CD4-positive, alpha-beta T cell treated with Interleukin-6 for 4 hours (primary cell): ENCODE measurements at regions not wholly inside any gene's neighbourhood (a gene's known extent, or its start where the extent isn't known, plus 50 kb on each side); places are given as distances from the start of the nearest gene placed in this dataset.

Experiments
- DNase-seq: peaks from one replicate; pipeline ENCODE4 v3.0.0-alpha.2; 2020; ENCODE audit warnings: mixed read lengths

DNA sequence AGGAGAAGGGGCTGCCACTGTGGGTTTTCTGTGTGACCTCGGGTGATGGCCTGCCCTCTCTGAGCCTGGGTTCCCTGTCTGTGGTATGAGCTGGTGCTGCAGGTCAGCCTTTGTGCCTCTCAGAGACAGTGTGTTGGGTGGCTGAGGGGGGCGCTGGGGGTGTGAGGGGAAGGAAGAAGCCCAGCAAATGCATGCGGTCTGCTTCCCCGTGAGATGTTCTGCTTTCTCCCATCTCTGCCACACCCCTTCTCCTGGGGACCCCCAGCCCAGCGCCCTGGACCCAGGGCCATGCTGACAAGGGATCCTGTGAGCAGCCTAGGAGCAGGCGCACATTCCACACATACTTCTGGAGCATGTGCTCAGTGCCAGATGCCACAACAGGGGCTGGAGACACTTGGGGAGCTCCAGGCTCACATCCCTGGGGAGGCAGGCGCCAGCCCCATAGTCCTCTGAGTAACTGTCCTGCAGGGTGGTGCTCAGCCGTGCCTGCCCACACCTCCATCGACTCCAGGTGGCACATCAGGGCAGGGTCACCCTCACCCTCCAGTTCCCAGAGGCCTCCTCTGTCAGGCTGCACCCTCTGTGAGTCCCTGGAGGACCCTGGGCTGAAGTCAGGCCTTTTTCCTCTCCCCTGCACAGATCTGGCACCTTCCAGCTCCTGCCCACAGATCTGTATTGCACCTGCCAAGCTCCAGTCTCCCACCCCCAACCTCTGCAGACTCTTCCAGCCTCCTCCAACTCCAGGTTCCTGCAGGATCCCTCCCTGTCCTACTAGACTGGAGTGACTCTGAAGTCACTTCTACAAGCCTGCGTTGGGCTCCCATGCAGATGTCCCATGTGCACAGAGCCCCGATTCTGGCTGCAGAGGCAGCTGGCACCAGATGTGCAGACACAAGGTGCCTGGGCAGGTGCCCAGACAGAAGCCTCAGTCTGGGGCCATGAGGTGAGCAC lies 205.6 kb downstream of the KIF26A start:
- DNase-seq: no peak

DNA sequence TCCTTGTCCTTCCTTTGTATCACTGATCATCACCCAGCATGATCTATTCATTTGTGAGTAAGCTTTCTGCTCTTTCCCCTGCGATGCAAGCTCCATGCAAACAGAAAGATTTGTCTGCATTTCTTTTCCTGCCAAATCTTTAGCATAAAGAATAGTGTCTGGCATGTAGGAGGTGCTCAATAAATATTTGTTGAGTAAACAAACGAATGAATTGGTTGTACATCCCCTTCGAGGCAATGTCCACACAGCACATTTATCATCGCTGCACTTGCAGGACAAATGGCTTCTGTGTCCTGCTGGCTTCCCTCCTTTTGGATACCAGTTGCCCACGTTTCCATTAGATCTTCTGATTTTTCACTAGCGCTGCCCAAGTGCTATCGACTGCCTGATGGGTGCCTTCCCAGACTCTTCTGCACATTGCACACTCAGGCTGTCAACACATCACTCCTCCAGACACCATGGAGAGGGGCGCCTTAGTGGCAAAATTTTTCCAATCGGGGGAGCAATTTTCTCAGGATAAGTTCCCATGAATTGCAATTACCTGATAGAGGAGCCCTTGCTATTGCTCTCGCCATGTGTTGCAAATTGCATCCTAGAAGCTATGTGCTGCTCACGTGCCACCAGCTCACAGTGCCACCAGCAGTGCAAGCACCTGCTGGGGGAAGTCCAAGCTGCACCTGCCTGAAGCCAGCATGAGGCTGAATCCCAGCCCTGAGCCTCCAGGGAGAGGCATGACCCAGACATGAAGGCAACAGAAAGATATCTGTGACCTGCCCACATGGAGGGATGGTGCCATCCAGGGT lies 206.6 kb downstream of the KIF26A start:
- no peak for DNase-seq

DNA sequence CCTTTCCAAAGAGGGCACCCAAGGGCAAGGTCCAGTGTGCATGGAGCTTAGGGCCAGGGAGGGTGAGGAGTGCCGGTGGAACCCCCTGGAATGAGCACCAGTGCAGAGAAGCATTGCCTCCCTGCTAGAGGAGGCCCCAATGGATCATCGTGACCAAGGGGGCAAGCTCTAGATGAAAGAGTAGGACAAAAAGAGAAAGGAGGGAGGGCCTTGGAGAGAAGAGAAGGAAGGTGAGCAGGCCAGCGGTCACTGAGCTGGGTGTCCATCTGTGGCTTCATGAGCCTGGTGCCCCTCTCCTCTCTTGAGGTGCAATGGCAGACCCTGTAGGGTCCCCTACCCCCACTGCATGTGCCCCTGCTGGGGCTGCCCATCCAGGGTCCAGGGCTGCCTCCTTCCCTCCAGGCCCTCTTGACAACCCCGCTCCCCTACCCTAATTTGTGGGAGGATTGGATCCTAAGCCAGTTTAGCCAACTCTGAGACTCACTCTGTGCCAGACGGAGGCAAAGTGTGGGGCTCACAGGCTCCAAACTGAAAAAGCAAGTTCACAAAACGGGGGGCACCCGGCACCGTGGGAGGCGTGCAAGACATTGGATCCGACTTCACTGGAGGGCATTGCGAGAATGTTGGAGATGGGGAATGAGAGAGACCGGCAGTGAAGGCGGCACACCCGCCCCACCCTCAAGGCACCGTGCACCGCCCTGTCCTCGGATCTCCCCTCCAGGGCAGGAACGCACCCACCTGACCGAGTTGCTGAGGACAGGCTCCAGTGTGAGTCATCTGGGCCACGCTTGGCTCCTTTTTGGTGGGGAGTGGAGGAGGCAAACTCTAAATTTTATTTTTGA lies 207.5 kb downstream of the KIF26A start:
- no peak for DNase-seq

DNA sequence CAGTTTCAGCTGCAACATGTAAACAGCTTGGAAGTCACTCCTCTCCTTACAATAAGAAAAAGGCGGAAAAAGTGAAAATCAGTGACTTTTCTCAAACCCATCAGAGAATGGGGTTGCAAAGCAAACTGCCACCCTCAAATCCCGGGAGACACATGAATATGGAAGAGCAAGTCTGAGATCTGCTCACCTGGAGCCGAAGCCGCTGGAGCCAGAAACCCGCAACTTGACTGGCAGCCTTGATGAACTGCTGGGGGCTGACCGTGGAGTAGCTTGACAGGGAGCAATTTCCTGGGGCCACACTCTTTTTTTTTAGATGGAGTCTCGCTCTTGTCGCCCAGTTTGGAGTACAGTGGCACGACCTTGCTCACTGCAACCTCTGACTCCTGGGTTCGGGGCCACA lies 208.2 kb downstream of the KIF26A start:
- DNase-seq: no peak

DNA sequence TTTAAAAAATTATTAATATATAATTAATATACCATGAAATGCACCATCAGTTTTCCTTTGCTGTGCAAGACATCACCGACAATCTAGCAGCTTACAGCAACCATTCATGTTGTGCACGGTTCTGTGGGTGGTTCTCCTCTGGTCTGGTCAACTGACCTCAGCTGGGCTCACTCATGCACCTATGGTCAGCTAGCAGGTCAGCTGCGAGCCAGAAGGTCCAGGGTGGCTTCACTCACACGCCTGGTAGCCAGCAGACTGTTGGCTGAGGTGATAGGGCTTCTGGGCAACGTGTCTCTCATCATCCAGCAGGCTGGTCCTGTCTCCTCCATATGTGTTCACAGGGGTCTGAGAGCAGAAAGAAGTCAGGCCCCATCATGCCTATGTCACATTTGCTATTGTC lies 210.4 kb downstream of the KIF26A start:
- DNase-seq: no peak

DNA sequence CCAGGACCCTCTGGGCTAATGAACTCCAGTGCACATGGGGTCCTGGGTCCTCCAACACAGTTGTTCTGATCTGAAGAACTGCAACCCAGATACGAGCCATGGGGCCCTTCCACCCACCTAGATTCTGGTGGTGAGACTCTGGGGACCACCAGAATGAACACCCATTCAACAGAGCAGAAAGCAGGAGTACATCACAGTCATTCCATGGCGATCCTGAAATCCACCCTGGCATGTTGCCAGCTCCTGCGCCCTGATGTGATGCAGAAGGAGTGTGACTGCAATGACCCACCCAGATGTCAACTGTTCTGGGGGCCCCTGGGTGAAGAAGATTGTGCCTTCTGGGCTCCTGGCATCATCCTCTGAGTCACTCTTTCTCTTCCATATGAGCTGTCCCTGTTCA lies 211.6 kb downstream of the KIF26A start:
- DNase-seq: no peak

DNA sequence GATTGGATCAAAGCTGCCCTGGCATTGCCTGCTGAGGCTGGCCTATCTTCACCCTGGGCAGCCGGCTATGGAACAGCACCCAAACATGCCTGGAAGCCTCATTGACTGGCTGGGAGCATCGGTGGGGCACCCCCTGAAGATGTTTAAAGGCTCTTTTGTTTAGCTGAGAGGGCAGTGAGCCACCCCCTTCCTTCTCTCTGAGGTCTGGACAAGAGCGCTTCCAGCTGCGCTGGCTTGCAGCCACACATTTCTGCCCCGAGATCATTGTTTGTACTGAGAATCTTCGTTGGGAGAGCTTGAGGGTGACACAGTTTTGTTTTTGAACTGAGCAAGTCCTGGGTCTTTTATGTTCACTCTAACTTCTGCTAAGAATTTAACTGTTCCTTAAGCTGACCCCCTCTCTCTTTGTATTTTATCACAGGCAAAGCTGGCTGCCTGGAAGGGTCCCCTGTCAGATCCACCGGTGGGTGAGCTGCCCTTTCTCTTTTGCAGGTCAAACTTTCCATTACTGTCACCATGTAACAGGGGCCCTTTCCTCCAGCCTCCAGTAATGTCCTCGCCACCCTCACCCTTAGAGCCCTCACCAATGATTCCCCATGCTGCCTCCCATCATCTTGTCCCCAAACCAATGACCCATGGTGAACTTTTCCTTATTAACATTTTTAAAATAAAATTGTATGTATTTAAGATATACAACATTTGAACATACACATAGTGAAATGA lies 212.2 kb downstream of the KIF26A start:
- DNase-seq: no peak

DNA sequence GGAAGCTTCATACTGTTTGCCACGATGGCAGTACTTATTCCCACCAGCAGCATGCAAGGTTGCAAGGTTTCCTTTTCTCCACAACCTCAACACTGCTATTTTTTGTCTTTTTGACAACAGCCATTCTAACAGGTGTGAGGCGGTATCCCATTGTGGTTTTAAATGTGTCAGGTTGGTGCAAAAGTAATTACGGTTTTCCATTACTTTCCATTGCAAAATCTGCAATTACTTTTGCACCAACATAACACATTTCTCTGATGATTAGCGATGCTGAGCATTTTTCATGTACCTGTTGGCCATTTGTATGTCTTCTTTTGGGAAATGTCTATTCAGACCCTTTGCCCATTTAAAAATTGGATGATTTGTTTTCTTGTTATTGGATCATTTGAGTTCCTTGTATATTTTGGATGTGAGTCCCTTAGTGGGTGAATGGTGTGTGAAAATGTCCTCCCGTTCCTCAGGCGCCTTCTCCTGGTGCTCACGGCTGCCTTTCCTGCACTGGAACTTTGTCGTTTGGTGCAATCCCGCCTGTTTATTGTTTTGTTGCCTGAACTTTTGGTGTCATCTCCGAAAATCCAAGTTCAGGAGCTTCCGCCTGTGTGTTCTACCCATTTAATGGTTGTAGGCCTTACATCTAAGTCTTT lies 213.6 kb downstream of the KIF26A start:
- DNase-seq: no peak

DNA sequence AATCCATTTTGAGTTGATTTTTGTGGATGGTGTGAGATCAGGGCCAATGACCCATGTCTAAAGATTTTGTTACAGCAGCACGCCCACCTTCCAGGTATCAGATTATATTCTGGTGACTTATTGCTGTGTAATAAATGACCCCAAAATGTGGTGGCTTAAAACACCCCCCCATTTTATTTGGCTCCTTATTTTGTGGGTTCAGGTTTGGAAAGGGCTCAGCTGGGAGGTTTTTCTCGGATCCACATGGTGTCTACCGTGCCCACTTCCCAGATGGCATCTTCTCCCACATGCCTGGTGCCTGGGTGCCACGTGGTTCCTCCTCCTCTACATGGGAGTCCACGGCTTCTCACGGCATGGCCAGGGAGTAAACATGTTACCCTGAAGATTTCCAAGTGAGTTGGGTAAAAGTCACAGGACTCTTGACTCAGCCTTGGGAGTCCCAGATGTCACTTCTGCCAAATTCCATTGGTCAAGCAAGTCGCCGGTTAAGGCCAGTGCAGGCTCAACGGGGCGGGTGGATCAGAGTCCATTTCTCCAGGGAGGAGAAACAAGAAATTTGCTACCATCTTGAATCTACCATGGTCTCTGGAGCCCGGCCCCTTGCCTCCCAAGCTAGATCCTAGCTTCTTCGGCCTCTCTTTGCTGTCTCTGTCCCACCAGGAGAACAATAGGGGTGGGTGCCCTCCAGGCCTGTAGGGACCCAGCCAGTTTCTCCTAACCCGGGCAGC lies 214.3 kb downstream of the KIF26A start:
- no peak for DNase-seq

DNA sequence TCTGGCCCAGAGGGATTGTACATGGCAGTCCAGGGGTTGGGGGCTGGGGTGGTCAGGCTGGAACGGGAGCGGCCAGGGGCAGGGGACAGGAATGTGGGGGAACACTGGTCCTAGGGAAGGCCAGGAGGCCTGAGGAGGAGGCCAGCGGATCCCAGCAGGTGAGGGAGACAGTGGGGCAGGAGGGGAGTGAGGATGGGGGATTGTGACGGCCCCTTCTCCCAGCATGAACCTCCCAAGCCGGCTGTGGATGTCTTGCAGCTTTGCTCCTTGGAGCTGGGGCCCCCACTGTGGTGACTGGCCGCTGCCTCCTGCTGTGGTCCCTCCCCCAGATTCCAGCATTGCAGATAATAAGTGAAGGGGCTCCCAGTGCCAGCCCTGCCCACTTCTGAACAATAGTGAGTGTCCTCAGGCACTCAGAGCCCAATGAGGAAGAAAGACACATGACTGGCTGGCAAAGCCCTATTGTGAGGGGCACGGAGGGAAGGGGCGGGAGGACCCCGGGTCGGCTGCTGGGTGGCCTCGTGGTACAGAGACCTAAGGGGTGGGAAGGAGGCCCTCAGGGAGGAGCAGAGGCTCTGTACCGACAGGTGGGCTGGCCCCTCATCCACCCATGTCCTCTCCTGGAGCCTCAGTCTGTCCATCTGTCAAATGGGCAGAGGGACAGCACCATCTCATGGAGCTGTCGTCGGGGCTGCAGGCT lies 215.0 kb downstream of the KIF26A start:
- DNase-seq: no peak

DNA sequence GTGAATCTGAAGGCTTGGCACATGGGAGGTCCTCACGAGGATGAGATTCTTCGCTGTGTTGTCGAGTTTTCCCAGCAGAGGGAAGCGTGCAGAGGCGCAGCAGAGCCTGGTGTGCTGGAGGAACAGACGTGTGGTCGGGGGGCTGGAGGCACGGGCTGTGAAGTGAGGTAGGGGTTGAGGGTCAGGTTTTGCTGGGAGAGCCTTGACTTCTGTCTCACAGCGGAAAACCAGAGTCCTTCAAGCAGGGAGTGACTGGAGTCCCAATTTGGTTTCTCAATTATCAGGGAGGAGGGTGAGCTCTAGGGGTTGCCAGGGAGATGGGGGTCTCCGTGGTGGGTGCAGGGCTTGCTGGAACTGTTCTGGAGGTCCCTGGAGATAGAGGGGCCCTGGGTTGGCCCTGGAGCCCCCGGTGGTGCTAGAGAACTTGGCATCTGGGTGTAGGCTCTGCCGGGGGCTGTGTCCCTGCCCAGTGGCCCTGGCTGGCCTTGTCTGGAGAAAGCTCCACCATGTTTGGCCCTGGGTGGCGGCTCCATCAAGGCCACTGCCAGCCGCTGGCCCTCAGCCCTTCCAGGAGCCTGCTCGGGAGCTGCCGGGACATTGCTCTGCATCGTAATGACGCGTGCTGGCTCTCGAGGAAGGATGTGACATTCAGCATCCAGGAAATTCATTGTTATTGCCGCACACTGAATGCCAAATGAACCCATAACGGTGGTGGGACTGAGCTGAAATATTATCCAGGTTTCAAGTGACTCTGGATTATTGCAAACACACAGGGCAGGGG lies 215.7 kb downstream of the KIF26A start:
- no peak for DNase-seq

DNA sequence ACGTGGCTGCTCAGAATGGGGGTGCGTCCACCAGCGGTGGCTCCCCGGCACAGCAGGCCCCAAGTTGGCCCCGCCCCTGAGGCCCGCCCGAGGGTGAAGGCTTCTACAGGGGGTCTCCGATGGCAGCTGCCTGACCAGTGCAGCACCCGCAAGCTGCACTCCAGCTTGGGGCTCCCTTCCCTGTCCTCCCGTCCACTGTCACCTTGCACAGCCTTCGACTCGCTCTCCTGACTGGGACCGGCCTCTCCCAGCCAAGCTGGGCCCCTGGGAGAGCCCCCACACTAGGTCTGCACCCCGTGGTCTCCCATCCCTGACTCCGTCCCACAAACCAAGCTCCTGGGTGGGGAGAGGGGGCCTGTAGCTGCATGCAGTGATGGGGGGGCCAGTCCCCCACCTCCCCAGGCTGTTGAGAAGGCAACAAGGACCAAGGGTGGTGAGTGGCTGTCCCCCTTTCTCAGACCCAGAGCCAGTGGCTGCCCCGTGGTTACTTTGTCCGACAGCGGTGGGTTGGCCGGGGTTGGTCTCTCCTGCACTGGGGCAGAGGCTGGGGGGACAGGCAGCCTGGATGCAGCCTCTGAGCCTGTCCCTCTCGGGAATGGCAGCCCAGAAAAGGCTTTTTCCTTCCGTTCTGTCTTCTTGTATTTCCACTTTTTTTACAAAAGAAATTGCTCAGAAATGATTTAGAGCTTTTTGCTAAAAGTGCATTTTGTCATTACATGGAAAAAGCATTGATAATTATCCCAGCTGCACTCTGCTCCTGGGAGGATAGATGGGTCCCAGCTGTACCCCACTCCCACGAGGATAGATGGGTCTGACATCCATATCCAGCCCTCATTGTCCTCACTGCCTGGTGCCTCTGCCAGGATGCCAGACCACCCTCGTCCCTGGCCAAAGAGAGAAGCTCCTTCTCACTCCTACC lies 217.0 kb downstream of the KIF26A start:
- DNase-seq: no peak

DNA sequence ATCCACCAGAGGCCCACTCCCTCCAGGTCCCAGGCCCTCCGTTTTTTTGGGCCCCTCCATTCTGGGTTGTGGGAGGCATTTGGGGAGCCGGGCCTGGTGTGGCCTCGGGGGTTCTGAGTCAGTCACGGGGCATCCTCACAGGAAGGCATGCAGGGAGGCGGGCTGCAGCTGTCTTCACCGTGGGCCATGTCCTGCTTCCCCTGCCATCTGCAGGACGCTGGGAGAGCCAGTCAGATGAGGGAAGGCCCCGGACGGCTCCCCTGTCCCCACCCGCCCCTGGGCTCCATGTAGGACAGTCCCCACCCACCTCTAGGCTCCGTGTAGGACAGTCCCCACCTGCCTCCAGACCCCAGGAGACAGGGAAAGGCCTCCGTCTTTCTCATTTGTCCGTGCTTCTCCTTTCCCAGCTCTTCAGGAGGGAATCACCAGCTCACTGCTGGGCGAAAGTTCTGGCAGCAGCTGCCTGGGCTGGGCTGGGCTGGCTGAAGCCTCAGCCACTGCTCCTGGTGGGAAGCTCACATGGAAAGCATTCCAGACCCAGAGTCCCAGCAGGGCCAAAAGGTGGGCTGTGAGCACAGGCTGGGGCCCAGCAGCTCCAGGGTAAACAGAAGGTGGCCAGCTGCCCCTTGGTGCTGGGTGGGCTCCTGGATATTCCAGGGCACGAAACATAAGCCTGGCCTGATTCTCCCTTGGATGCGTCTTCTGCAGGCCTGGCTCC lies 217.8 kb downstream of the KIF26A start:
- no peak for DNase-seq

DNA sequence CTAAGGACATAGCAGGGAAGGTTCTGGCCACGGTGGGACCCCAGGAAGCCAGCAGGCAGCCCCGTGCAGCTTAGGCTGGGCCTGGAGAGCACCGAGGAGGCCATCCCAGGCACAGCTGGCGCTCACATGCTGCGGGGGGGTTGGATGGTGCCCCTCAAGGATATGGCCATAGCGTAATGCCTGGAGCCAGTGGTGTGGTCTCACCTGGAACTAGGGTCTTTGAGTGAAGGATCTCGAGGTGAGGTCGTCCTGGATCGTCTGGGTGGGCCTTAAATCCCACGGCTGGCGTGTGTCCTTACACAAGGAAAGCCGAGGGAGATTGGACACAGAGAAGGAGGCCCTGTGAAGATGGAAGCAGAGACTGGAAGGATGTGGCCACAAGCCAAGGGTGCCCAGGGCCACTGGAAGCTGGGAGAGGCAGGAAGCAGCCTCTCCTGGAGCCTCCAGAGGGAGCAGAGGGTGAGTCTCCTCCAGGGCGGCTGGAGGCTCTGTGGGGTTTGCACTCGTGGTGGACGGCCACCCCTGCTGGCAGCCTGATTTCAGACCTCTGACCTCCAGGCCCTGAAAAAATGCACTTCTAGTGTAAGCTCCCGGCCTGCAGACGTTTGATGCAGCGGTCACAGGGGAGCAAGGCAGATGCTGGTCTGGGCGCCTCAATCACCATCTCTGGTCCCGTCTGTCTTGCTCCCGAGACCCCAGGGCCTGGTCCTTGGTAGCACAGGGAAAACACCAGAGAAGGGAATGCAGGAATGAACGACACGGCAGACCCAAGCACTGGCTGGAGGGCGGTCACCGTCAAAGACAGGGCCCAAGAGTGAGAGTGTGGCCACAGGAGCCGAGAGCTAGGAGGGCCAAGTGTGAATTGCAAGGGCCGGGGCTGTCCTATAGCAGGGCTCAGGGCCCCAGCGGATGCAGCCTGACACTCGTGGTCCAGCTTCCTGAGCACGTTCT lies 218.6 kb downstream of the KIF26A start:
- DNase-seq: no peak

DNA sequence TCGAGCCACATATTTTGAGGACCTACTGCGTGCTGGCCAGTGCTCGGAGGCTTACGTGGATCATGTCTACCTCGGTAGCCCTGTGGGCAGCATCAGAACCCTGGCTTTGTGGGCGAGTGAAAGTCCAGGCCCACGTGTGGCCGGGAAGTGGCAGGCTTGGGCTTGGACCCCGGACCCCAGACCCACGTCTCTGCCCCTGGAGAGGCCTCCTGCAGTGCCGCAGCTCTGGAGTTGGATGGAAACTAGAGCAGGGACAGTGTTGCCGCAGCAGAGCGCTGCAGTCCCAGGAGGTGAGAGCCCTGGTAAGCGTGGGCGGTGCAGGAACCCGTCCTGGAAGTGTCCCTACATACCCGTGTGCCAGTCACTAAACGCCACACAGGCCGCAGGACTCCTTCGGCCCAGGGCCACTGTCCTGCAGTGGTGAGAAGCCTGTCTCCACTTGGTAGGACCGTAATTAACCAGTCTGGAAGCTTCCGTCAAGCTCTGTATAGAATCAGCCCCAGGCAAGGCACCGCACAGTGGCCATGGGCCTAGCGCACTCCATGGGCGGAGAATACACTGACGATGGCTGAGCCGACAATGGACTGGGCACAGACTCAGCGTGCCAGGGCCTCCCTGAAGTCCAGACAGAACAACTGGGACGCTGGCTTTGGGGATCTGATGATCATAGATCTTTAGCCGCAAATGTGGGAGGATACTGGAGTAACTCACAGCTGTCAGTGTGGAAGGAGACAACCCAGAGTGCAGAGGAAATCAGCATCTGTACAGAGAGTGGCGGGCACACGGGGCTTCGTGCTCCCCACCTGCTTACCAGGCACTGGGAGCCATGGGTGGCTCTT lies 219.5 kb downstream of the KIF26A start:
- no peak for DNase-seq
